HEK293 (cell line): ENCODE measurements at regions not wholly inside any gene's neighbourhood (a gene's known extent, or its start where the extent isn't known, plus 50 kb on each side); places are given as distances from the start of the nearest gene placed in this dataset.
A peak's percentile ranks its signal among the peaks of the same experiment; 100 is the strongest.

Source experiments
- CTCF ChIA-PET: fragments of 350-600 bp; formaldehyde crosslinking; extraction: SDS; loops from one replicate; lab custom pipeline; 2021; ENCODE audit warnings: antibody characterized with exemption; lab: Yijun Ruan, JAX
- POLR2A ChIA-PET: fragments of 300-600 bp; formaldehyde crosslinking; extraction: SDS; loops from one replicate; lab custom pipeline; 2020; ENCODE audit warnings: antibody characterized with exemption, inconsistent platforms; lab: Yijun Ruan, JAX
- H3K27ac ChIP-seq: fragments of 200-500 bp; sonication (Bioruptor generic); 2 replicates; pipeline ENCODE4 v1.5.1; 2014; ENCODE audit warnings: low read depth, low read length, control low read depth, inconsistent platforms; ENCODE audit errors: extremely low read depth
- H3K36me3 ChIP-seq, 2 experiments: fragments of 200-500 bp in 1 of 2; sonication (Bioruptor generic) in 1 of 2; 1 replicate in 1 of 2; 2 replicates in 1 of 2; pipeline ENCODE4 v1.5.1; 2014 to 2017; ENCODE audit warnings: inconsistent platforms in 2 of 2, low read length in 2 of 2; ENCODE audit not compliant: control insufficient read depth in 2 of 2, insufficient read depth in 1 of 2
- H3K4me1 ChIP-seq: fragments of 200-500 bp; sonication (Bioruptor generic); 2 replicates; pipeline ENCODE4 v1.5.1; 2014; ENCODE audit warnings: mild to moderate bottlenecking, low read length, inconsistent platforms; ENCODE audit not compliant: control insufficient read depth, insufficient read depth
- H3K4me3 ChIP-seq: 2 replicates; pipeline ENCODE4 v1.5.1; 2011; ENCODE audit warnings: low read depth, mild to moderate bottlenecking, control low read depth, low read length, moderate library complexity
- H3K9me3 ChIP-seq: fragments of 200-500 bp; sonication (Bioruptor generic); 2 replicates; pipeline ENCODE4 v1.5.1; 2014; ENCODE audit warnings: low read depth, low read length, inconsistent platforms; ENCODE audit not compliant: control insufficient read depth, insufficient read depth
- GLI4 ChIP-seq: fragments of 450-650 bp; formaldehyde crosslinking; IDR thresholded peaks from 2 replicates; pipeline ENCODE4 v1.5.1; 2016; ENCODE audit warnings: missing biosample characterization, missing genetic modification characterization
- KLF8 ChIP-seq: fragments of 450-650 bp; formaldehyde crosslinking; IDR thresholded peaks from 2 replicates; pipeline ENCODE4 v1.5.1; 2016; ENCODE audit warnings: missing biosample characterization, missing genetic modification characterization
- PBX3 ChIP-seq: sonication (generic); formaldehyde crosslinking; IDR thresholded peaks from 2 replicates; pipeline ENCODE4 v1.8.1; 2022; ENCODE audit warnings: mild to moderate bottlenecking, moderate library complexity, missing genetic modification reagents
- PRDM4 ChIP-seq: fragments of 450-650 bp; formaldehyde crosslinking; IDR thresholded peaks from 2 replicates; pipeline ENCODE4 v1.5.1; 2017; ENCODE audit warnings: missing biosample characterization, missing genetic modification characterization
- WT1 ChIP-seq: fragments of 450-650 bp; formaldehyde crosslinking; IDR thresholded peaks from 2 replicates; pipeline ENCODE4 v1.5.1; 2016; ENCODE audit warnings: missing biosample characterization, missing genetic modification characterization
- ZNF155 ChIP-seq: fragments of 450-650 bp; formaldehyde crosslinking; IDR thresholded peaks from 2 replicates; pipeline ENCODE4 v1.5.1; 2016; ENCODE audit warnings: missing biosample characterization, missing genetic modification characterization
- ZNF221 ChIP-seq: fragments of 450-650 bp; formaldehyde crosslinking; IDR thresholded peaks from 2 replicates; pipeline ENCODE4 v1.5.1; 2017; ENCODE audit warnings: missing biosample characterization, missing genetic modification characterization, borderline replicate concordance
- ZNF280D ChIP-seq: fragments of 450-650 bp; formaldehyde crosslinking; IDR thresholded peaks from 2 replicates; pipeline ENCODE4 v1.5.1; 2016; ENCODE audit warnings: missing biosample characterization, missing genetic modification characterization
- ZNF341 ChIP-seq: fragments of 450-650 bp; formaldehyde crosslinking; IDR thresholded peaks from 2 replicates; pipeline ENCODE4; 2016; ENCODE audit warnings: low read depth, missing biosample characterization, missing genetic modification characterization
- ZNF426 ChIP-seq: fragments of 450-650 bp; formaldehyde crosslinking; IDR thresholded peaks from 2 replicates; pipeline ENCODE4 v1.5.1; 2017; ENCODE audit warnings: missing biosample characterization, missing genetic modification characterization, mild to moderate bottlenecking, inconsistent platforms, moderate library complexity
- ZNF530 ChIP-seq: fragments of 450-650 bp; formaldehyde crosslinking; IDR thresholded peaks from 2 replicates; pipeline ENCODE4 v1.5.1; 2016; ENCODE audit warnings: low read depth, missing biosample characterization, missing genetic modification characterization
- ZNF791 ChIP-seq: fragments of 450-650 bp; formaldehyde crosslinking; IDR thresholded peaks from 2 replicates; pipeline ENCODE4 v1.5.1; 2016; ENCODE audit warnings: missing biosample characterization, missing genetic modification characterization
- ZSCAN30 ChIP-seq: fragments of 450-650 bp; IDR thresholded peaks from 2 replicates; pipeline ENCODE4 v1.5.1; 2018; ENCODE audit warnings: missing biosample characterization, mild to moderate bottlenecking, missing genetic modification characterization, moderate library complexity

GRCh38 chr3:144034715-144035290, 63.2 kb downstream of the DIPK2A start:
- Histone ChIP-seq H3K4me1 (no peaks in the 10 kb centered on the region; the same call in 1 of the 2 replicates), H3K36me3 (no peaks in the 10 kb centered on the region), H3K9me3 (no peaks in the 10 kb centered on the region), H3K4me3 (no peak overlapping the region), H3K27ac (no peak overlapping the region)
- CTCF ChIA-PET, result no interaction called here
- no peak for TF ChIP-seq ZNF530 (tag by site-specific recombination)
- no peak for TF ChIP-seq ZSCAN30 (tag by site-specific recombination)
- POLR2A ChIA-PET, result no interaction called here

- no peaks in the 10 kb centered on the region for H3K36me3 ChIP-seq
- TF ChIP-seq ZNF280D (tag by site-specific recombination) (no peak), GLI4 (tag by site-specific recombination) (no peak), ZNF341 (tag by site-specific recombination) (no peak), KLF8 (tag by site-specific recombination) (no peak), ZNF791 (tag by site-specific recombination) (no peak), ZNF426 (tag by site-specific recombination) (no peak)
- H3K27ac ChIP-seq, result no peak overlapping the region
- CTCF ChIA-PET, result no interaction called here
- H3K4me3 ChIP-seq, result no peak overlapping the region
- no peaks in the 10 kb centered on the region; the same call in 1 of the 2 replicates for H3K4me1 ChIP-seq
- no peaks in the 10 kb centered on the region for H3K9me3 ChIP-seq
- POLR2A ChIA-PET, result no interaction called here
Measured at GRCh38 chr3:144036498-144036897, 64.9 kb downstream of the DIPK2A start.

- Histone ChIP-seq H3K4me1 (no peaks in the 10 kb centered on the region; the same call in 1 of the 2 replicates), H3K27ac (no peak overlapping the region), H3K4me3 (no peak overlapping the region), H3K36me3 (no peaks in the 10 kb centered on the region), H3K9me3 (no peaks in the 10 kb centered on the region)
- CTCF ChIA-PET, result no interaction called here
- TF ChIP-seq ZNF155 (tag by site-specific recombination) (no peak), PBX3 (CRISPR knock-in tag) (no peak), PRDM4 (tag by site-specific recombination) (no peak), WT1 (tag by site-specific recombination) (peak; percentile 80), ZNF221 (tag by site-specific recombination) (no peak)
- POLR2A ChIA-PET, result interaction anchor here (0.9 kb wide), 1 partner anchor 67 kb away, joined by 3 read pairs; no protein-coding TSS in a partner anchor
Measured at GRCh38 chr3:144039661-144040060, 68.0 kb downstream of the DIPK2A start.
